Progenitor cell of endocrine pancreas (in vitro differentiated cells): ENCODE measurements at regions not wholly inside any gene's neighbourhood (a gene's known extent, or its start where the extent isn't known, plus 50 kb on each side); places are given as distances from the start of the nearest gene placed in this dataset.

ENCODE experiments used
- DNase-seq: peaks from one replicate; pipeline ENCODE4 v3.0.0; 2021; ENCODE audit warnings: low spot score; ENCODE audit not compliant: unreplicated experiment
- H3K27ac Mint-ChIP-seq: 2 replicates; pipeline ENCODE4 v1.8.0; 2021; ENCODE audit warnings: mild to moderate bottlenecking, moderate library complexity, mixed read lengths
- H3K27me3 Mint-ChIP-seq: 2 replicates; pipeline ENCODE4 v1.8.0; 2021; ENCODE audit warnings: mixed read lengths
- H3K36me3 Mint-ChIP-seq: 2 replicates; pipeline ENCODE4 v1.8.0; 2022; ENCODE audit warnings: mixed read lengths; ENCODE audit not compliant: insufficient read depth
- H3K4me1 Mint-ChIP-seq: 2 replicates; pipeline ENCODE4 v1.8.0; 2021; ENCODE audit warnings: low read depth, mixed read lengths
- H3K4me3 Mint-ChIP-seq: 2 replicates; pipeline ENCODE4 v1.8.0; 2021; ENCODE audit warnings: low read depth, mild to moderate bottlenecking, moderate library complexity, mixed read lengths
- H3K9me3 Mint-ChIP-seq: 2 replicates; pipeline ENCODE4 v1.8.0; 2021; ENCODE audit warnings: low read depth, mixed read lengths
- TF ChIP-seq, protein P1 (sequence below): fragments of 200-600 bp; sonication (generic); IDR thresholded peaks from one replicate; pipeline ENCODE4 v1.5.0; 2021; ENCODE audit warnings: antibody characterized with exemption, mild to moderate bottlenecking; ENCODE audit not compliant: unreplicated experiment

GRCh38 chr20:22348010-22348409 lies 236.4 kb downstream of the FOXA2 start:
- Mint-ChIP-seq H3K27ac (no peak overlapping the region), H3K4me3 (no peak overlapping the region), H3K4me1 (peaks cover 18% of the 10 kb centered on the region), H3K9me3 (no peaks in the 10 kb centered on the region), H3K27me3 (peaks cover 10% of the 10 kb centered on the region), H3K36me3 (no peaks in the 10 kb centered on the region)
- TF ChIP-seq, protein P1, sequence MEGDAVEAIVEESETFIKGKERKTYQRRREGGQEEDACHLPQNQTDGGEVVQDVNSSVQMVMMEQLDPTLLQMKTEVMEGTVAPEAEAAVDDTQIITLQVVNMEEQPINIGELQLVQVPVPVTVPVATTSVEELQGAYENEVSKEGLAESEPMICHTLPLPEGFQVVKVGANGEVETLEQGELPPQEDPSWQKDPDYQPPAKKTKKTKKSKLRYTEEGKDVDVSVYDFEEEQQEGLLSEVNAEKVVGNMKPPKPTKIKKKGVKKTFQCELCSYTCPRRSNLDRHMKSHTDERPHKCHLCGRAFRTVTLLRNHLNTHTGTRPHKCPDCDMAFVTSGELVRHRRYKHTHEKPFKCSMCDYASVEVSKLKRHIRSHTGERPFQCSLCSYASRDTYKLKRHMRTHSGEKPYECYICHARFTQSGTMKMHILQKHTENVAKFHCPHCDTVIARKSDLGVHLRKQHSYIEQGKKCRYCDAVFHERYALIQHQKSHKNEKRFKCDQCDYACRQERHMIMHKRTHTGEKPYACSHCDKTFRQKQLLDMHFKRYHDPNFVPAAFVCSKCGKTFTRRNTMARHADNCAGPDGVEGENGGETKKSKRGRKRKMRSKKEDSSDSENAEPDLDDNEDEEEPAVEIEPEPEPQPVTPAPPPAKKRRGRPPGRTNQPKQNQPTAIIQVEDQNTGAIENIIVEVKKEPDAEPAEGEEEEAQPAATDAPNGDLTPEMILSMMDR: no peak
- no peak for DNase-seq

DNA sequence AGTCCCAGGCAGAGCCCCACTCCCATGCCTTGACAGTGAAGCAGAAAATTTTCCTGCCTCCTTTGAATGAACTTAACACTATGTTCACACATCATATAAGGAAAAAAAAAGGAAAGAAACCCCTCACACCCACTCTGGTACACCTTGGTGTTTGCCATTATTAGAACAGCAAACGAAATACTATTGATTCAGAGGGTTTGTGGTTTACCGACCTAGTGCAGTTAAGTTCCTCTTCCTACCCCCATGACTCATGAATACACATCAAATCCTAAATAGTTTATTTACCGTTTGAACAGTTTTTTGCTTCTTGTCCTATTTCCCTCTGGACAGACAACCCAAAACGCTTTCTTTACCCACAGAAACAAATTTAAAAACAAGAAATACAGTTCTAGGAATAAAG lies 237.7 kb downstream of the FOXA2 start:
- Mint-ChIP-seq H3K4me1 (peaks cover 17% of the 10 kb centered on the region), H3K9me3 (no peaks in the 10 kb centered on the region), H3K27ac (no peak overlapping the region), H3K27me3 (peaks cover 10% of the 10 kb centered on the region), H3K36me3 (no peaks in the 10 kb centered on the region), H3K4me3 (no peak overlapping the region)
- no peak for DNase-seq
- TF ChIP-seq, protein P1: no peak

DNA sequence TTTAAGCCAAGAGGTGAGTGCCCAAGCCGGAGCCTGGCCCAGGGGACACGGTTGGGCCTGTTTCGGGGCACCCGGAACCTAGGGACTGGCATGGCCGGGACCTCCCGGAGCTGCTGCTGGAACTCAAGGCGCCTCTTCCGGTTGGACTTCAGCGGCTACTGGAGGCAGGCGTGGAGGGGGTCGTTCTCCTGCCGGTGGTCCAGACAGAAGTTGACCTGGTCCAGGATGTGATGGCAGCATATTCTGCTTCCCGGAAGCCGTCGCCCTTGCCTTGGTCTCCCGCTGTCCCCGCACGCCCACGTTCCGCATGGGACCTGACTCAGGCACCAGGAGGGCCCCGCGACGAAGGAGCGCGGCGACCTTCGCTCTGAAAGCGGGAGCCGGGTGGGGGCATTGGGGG lies 240.8 kb downstream of the FOXA2 start:
- Mint-ChIP-seq H3K27me3 (no peaks in the 10 kb centered on the region), H3K4me3 (no peak overlapping the region), H3K36me3 (no peaks in the 10 kb centered on the region), H3K27ac (no peak overlapping the region), H3K4me1 (peaks cover 28% of the 10 kb centered on the region), H3K9me3 (no peaks in the 10 kb centered on the region)
- TF ChIP-seq, protein P1: no peak
- DNase-seq: no peak

DNA sequence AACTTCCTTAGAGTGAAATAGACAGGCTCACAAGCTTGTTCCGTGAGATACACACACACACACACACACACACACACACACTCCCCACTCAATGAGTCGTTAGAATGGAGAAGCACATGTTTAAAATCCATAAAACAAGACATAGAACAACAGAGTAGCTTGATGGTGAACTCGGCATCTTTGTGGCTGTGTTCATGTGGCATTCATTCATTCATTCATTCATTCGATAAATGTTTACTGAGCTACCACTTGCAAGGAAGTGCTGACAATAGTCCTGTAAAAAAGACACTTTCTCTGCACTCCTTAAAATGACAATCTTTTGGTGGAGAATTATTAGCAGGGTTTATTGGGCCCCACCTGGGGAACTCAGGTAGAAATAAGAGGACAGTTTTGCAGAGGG lies 242.0 kb downstream of the FOXA2 start:
- H3K27ac Mint-ChIP-seq: no peak overlapping the region
- TF ChIP-seq, protein P1: no peak
- H3K9me3 Mint-ChIP-seq: no peaks in the 10 kb centered on the region
- H3K36me3 Mint-ChIP-seq: no peaks in the 10 kb centered on the region
- no peak overlapping the region for H3K4me3 Mint-ChIP-seq
- DNase-seq: no peak
- H3K27me3 Mint-ChIP-seq: no peaks in the 10 kb centered on the region
- peaks cover 22% of the 10 kb centered on the region for H3K4me1 Mint-ChIP-seq

DNA sequence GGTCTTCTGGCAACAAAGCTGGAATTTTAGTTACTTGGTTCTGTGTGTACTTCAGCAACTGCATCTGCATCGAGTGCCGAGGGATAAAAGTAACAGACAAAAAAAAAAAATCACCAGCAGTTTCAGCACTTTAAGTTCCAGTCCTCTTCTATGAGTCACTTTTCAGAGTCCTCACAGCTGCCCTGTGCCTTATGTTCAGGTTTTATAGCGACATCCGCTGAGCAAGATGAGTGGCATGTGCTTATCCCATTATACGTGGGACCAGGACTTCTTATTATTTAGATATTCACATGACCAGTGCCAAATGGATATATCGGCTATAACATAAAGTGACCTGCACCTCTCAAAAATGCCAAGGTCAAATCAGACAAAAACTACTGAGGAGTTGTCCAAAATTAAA lies 242.9 kb downstream of the FOXA2 start:
- Mint-ChIP-seq H3K4me1 (peaks cover 21% of the 10 kb centered on the region), H3K9me3 (no peaks in the 10 kb centered on the region), H3K27ac (no peak overlapping the region), H3K4me3 (no peak overlapping the region), H3K36me3 (no peaks in the 10 kb centered on the region), H3K27me3 (no peaks in the 10 kb centered on the region)
- TF ChIP-seq, protein P1: no peak
- DNase-seq: no peak

GRCh38 chr20:22339946-22340345 lies 244.4 kb downstream of the FOXA2 start:
- Mint-ChIP-seq H3K27me3 (no peaks in the 10 kb centered on the region), H3K9me3 (no peaks in the 10 kb centered on the region), H3K4me3 (no peak overlapping the region), H3K36me3 (no peaks in the 10 kb centered on the region), H3K27ac (no peak overlapping the region), H3K4me1 (peaks cover 18% of the 10 kb centered on the region)
- TF ChIP-seq, protein P1: no peak
- no peak for DNase-seq
